Prostate gland (tissue), 2 donors: ENCODE measurements at regions not wholly inside any gene's neighbourhood (a gene's known extent, or its start where the extent isn't known, plus 50 kb on each side); places are given as distances from the start of the nearest gene placed in this dataset.

Experiments
- POLR2A ChIP-seq: fragments of 450-650 bp; IDR thresholded peaks from one replicate; pipeline ENCODE4 v1.6.1; 2016; ENCODE audit warnings: antibody characterized with exemption, mild to moderate bottlenecking
- TF ChIP-seq, protein P1 (sequence below), 4 experiments: fragments of 200-600 bp in 2 of 4; fragments of 450-650 bp in 2 of 4; sonication (generic) in 2 of 4; IDR thresholded peaks; 1 replicate in 3 of 4; 2 replicates in 1 of 4; pipeline ENCODE4 v1.5.1; 2016 to 2019; ENCODE audit warnings: antibody characterized with exemption in 4 of 4, mild to moderate bottlenecking in 2 of 4, moderate library complexity in 2 of 4

DNA sequence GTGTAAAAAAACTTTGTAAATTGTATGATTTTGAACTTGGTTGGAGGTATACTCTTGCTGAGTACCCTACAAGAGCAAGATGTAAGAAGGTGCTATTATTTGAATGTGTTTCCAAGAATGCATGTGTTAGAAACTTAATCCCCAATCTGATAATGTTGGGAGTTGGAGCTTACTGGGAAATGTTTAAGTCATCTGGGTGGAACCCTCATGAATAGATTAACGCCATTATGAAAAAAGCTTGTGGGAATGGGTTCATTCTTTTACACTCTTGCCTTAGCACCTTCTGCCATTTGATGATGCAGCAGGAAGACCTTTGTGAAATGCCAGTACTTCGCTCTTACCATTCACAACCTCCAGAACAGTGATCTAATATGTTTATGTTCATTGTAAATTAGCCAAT lies 498.3 kb downstream of the TMEM135 start:
- TF ChIP-seq, protein P1, sequence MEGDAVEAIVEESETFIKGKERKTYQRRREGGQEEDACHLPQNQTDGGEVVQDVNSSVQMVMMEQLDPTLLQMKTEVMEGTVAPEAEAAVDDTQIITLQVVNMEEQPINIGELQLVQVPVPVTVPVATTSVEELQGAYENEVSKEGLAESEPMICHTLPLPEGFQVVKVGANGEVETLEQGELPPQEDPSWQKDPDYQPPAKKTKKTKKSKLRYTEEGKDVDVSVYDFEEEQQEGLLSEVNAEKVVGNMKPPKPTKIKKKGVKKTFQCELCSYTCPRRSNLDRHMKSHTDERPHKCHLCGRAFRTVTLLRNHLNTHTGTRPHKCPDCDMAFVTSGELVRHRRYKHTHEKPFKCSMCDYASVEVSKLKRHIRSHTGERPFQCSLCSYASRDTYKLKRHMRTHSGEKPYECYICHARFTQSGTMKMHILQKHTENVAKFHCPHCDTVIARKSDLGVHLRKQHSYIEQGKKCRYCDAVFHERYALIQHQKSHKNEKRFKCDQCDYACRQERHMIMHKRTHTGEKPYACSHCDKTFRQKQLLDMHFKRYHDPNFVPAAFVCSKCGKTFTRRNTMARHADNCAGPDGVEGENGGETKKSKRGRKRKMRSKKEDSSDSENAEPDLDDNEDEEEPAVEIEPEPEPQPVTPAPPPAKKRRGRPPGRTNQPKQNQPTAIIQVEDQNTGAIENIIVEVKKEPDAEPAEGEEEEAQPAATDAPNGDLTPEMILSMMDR (IDR thresholded peaks at IDR 0.05), result no peak
- no peak for TF ChIP-seq POLR2A
